ENCODE measurements at regions not wholly inside any gene's neighbourhood (a gene's known extent, or its start where the extent isn't known, plus 50 kb on each side); places are given as distances from the start of the nearest gene placed in this dataset.

DNA sequence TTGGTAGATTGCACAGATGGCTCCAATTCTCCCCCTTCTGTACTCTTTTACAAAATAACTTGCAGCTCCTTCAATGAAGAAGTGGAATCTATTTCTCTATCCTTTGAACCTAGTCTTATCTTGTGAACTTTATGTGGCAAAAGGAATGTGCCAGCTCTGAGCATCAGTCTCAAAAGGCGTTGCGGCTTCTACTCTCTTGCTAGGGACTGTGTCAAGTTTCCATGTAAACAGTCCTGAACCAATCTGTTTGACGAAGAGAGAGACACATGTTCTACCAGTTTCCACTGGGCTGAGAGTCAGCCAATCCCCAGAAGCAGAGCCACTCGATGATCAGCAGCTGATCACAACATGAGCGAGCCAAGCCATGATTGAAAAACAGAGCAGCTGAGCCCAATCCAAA, 439.7 kb upstream of the SETBP1 start:
- no peaks in the 10 kb centered on the region for H3K36me3 ChIP-seq (ENCODE audit: insufficient read depth, low read length, poor library complexity, severe bottlenecking)
- H3K27me3 ChIP-seq (replicated peaks; ENCODE audit: insufficient read depth, low read depth, low read length, poor library complexity): no peaks in the 10 kb centered on the region
- no peak overlapping the region for H3K4me3 ChIP-seq (ENCODE audit: low read depth, low read length, poor library complexity, severe bottlenecking)
- no TSS peak for BruUV-seq (replicated peaks)
- H3K27ac ChIP-seq (ENCODE audit: low read depth, low read length, poor library complexity, severe bottlenecking): no peak overlapping the region
- TF ChIP-seq EZH2 (IDR thresholded peaks at IDR 0.05; ENCODE audit: borderline replicate concordance, low read depth, low read length, poor library complexity, severe bottlenecking) (no peak), CTCF (conservative IDR thresholded peaks at IDR 0.05; ENCODE audit: low read depth, low read length) (no peak)
- intact Hi-C loops (cut with micrococcal nuclease; ENCODE audit: unreplicated experiment): no loop called here
- H3K9me3 ChIP-seq (ENCODE audit: low read depth, low read length, poor library complexity, severe bottlenecking): no peaks in the 10 kb centered on the region
- ChIA-PET POLR2A (ENCODE audit: low non-redundant PET) (no interaction called here), CTCF (no interaction called here)
- no peak for DNase-seq (ENCODE audit: low spot score)
- H3K4me1 ChIP-seq (ENCODE audit: insufficient read depth, low read length, poor library complexity, severe bottlenecking): no peaks in the 10 kb centered on the region

- TF ChIP-seq CTCF (conservative IDR thresholded peaks at IDR 0.05; ENCODE audit: low read depth, low read length) (no peak), EZH2 (IDR thresholded peaks at IDR 0.05; ENCODE audit: borderline replicate concordance, low read depth, low read length, poor library complexity, severe bottlenecking) (no peak)
- Histone ChIP-seq H3K27me3 (replicated peaks; ENCODE audit: insufficient read depth, low read depth, low read length, poor library complexity) (no peaks in the 10 kb centered on the region), H3K27ac (ENCODE audit: low read depth, low read length, poor library complexity, severe bottlenecking) (no peak overlapping the region), H3K9me3 (ENCODE audit: low read depth, low read length, poor library complexity, severe bottlenecking) (no peaks in the 10 kb centered on the region), H3K4me3 (ENCODE audit: low read depth, low read length, poor library complexity, severe bottlenecking) (no peak overlapping the region), H3K4me1 (ENCODE audit: insufficient read depth, low read length, poor library complexity, severe bottlenecking) (no peaks in the 10 kb centered on the region), H3K36me3 (ENCODE audit: insufficient read depth, low read length, poor library complexity, severe bottlenecking) (no peaks in the 10 kb centered on the region)
- intact Hi-C loops (cut with micrococcal nuclease; ENCODE audit: unreplicated experiment): no loop called here
- DNase-seq (ENCODE audit: low spot score): no peak
- BruUV-seq (replicated peaks): no TSS peak
- ChIA-PET POLR2A (ENCODE audit: low non-redundant PET) (no interaction called here), CTCF (no interaction called here)
These were observed 435.7 kb upstream of the SETBP1 start for GRCh38 chr18:44245019-44245418.

GRCh38 chr18:44246001-44246400, 434.7 kb upstream of the SETBP1 start:
- Histone ChIP-seq H3K36me3 (ENCODE audit: insufficient read depth, low read length, poor library complexity, severe bottlenecking) (no peaks in the 10 kb centered on the region), H3K4me3 (ENCODE audit: low read depth, low read length, poor library complexity, severe bottlenecking) (no peak overlapping the region), H3K4me1 (ENCODE audit: insufficient read depth, low read length, poor library complexity, severe bottlenecking) (no peaks in the 10 kb centered on the region), H3K27me3 (replicated peaks; ENCODE audit: insufficient read depth, low read depth, low read length, poor library complexity) (no peaks in the 10 kb centered on the region), H3K27ac (ENCODE audit: low read depth, low read length, poor library complexity, severe bottlenecking) (no peak overlapping the region), H3K9me3 (ENCODE audit: low read depth, low read length, poor library complexity, severe bottlenecking) (no peaks in the 10 kb centered on the region)
- no peak for DNase-seq (ENCODE audit: low spot score)
- intact Hi-C loops (cut with micrococcal nuclease; ENCODE audit: unreplicated experiment): no loop called here
- BruUV-seq (replicated peaks): no TSS peak
- ChIA-PET CTCF (no interaction called here), POLR2A (ENCODE audit: low non-redundant PET) (no interaction called here)
- no peak for TF ChIP-seq EZH2 (IDR thresholded peaks at IDR 0.05; ENCODE audit: borderline replicate concordance, low read depth, low read length, poor library complexity, severe bottlenecking)
- no peak for TF ChIP-seq CTCF (conservative IDR thresholded peaks at IDR 0.05; ENCODE audit: low read depth, low read length)

Data from A673 (cell line).